ENCODE measurements at regions not wholly inside any gene's neighbourhood (a gene's known extent, or its start where the extent isn't known, plus 50 kb on each side); places are given as distances from the start of the nearest gene placed in this dataset.

- Histone ChIP-seq H3K36me3 (ENCODE audit: control insufficient read depth in 1 of 2, insufficient read depth in 2 of 2, low read length in 2 of 2) (no peaks in the 10 kb centered on the region), H3K9ac (ENCODE audit: low read length) (no peak overlapping the region), H3K79me2 (ENCODE audit: insufficient read depth, low read length) (no peaks in the 10 kb centered on the region), H3K9me3 (ENCODE audit: control insufficient read depth in 1 of 2, insufficient read depth in 1 of 2, low read depth in 1 of 2, low read length in 2 of 2) (no peaks in the 10 kb centered on the region), H3K27ac (ENCODE audit: low read depth, low read length) (no peak overlapping the region), H3K4me3 (replicated peaks in 1 of 2; ENCODE audit: low read depth in 1 of 2, low read length in 2 of 2) (no peak overlapping the region), H2AFZ (ENCODE audit: low read depth, low read length, poor library complexity, severe bottlenecking) (no peak overlapping the region), H3K9me2 (ENCODE audit: insufficient read depth) (no peaks in the 10 kb centered on the region), H4K20me1 (ENCODE audit: insufficient read depth) (no peaks in the 10 kb centered on the region), H3K4me2 (ENCODE audit: low read length) (no peak overlapping the region), H3K4me1 (ENCODE audit: control insufficient read depth in 1 of 2, insufficient read depth in 2 of 2, low read length in 2 of 2) (peaks cover 0 to 5% of the 10 kb centered on the region in 2 experiments; a peak in 1 of 4 replicates), H3K27me3 (ENCODE audit: insufficient read depth, low read length) (no peaks in the 10 kb centered on the region)
- DNase-seq (ENCODE audit: low read depth, low spot score) (peak; percentile 3), ATAC-seq (peak; percentile 63; the same call in 1 of the 2 replicates)
- intact Hi-C loops (cut with micrococcal nuclease) = no loop called here
- ChIA-PET CTCF (no interaction called here), POLR2A (no interaction called here), RAD21 (ENCODE audit: low non-redundant PET in 1 of 2, low total read pairs in 2 of 2, uncharacterized antibody in 2 of 2, unreplicated experiment in 2 of 2) (no interaction called here)
- BruUV-seq (replicated peaks) = no TSS peak
- no peak for TF ChIP-seq FOSL1 (IDR thresholded peaks at IDR 0.05; ENCODE audit: low read depth)
Observed at GRCh38 chrX:44651358-44651757, 108.7 kb upstream of the FUNDC1 start.

DNA sequence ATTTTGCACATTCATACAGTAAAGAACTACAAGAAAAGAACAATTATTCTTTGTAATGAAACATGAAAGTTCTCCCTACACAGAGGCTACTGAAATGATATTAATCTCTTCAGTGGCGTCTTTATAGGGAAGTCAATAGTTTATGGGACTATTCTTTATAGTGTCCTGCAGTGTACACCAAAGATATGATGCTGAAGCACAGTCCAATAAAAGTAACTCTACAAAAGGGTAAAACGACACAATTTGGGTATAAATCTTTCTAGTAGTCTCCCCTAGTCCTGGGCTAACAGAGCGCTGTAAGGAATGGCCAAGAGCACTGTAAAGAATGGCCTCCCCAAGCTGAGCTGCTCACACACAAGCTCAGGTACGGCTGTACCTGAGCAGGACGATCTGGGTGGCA lies 101.1 kb upstream of the FUNDC1 start:
- no peak overlapping the region for H3K27ac ChIP-seq (ENCODE audit: low read depth, low read length)
- H4K20me1 ChIP-seq (ENCODE audit: insufficient read depth) = no peaks in the 10 kb centered on the region
- H3K79me2 ChIP-seq (ENCODE audit: insufficient read depth, low read length) = no peaks in the 10 kb centered on the region
- POLR2A ChIA-PET = no interaction called here
- DNase-seq (ENCODE audit: low read depth, low spot score) (no peak), ATAC-seq (no peak)
- H3K4me1 ChIP-seq (ENCODE audit: control insufficient read depth in 1 of 2, insufficient read depth in 2 of 2, low read length in 2 of 2) = no peaks in the 10 kb centered on the region
- no peaks in the 10 kb centered on the region for H3K9me2 ChIP-seq (ENCODE audit: insufficient read depth)
- H3K4me3 ChIP-seq (replicated peaks in 1 of 2; ENCODE audit: low read depth in 1 of 2, low read length in 2 of 2) = no peak overlapping the region
- H3K36me3 ChIP-seq (ENCODE audit: control insufficient read depth in 1 of 2, insufficient read depth in 2 of 2, low read length in 2 of 2) = no peaks in the 10 kb centered on the region
- H2AFZ ChIP-seq (ENCODE audit: low read depth, low read length, poor library complexity, severe bottlenecking) = no peak overlapping the region
- CTCF ChIA-PET = no interaction called here
- H3K27me3 ChIP-seq (ENCODE audit: insufficient read depth, low read length) = no peaks in the 10 kb centered on the region
- intact Hi-C loops (cut with micrococcal nuclease) = no loop called here
- BruUV-seq (replicated peaks) = no TSS peak
- no peak overlapping the region for H3K9ac ChIP-seq (ENCODE audit: low read length)
- RAD21 ChIA-PET (ENCODE audit: low non-redundant PET in 1 of 2, low total read pairs in 2 of 2, uncharacterized antibody in 2 of 2, unreplicated experiment in 2 of 2) = no interaction called here
- TF ChIP-seq TCF7L2 (IDR thresholded peaks at IDR 0.05; ENCODE audit: borderline replicate concordance, extremely low read depth, insufficient read depth, insufficient read length) (no peak), POLR2A (IDR thresholded peaks at IDR 0.05; ENCODE audit: borderline replicate concordance, extremely low read depth, insufficient read depth, insufficient read length) (no peak), ELF1 (IDR thresholded peaks at IDR 0.05; ENCODE audit: borderline replicate concordance, low read depth) (no peak), ZNF274 (IDR thresholded peaks at IDR 0.05; ENCODE audit: low read depth, low read length) (no peak), CTCF (IDR thresholded peaks at IDR 0.05 in 2 of 3, conservative IDR thresholded peaks at IDR 0.05 in 1 of 3; ENCODE audit: borderline replicate concordance in 1 of 3, insufficient read depth in 1 of 3, low read depth in 2 of 3, low read length in 2 of 3) (no peak), JUND (IDR thresholded peaks at IDR 0.05) (no peak), SIN3A (IDR thresholded peaks at IDR 0.05; ENCODE audit: low read depth) (no peak), SRF (IDR thresholded peaks at IDR 0.05; ENCODE audit: low read depth) (no peak), YY1 (IDR thresholded peaks at IDR 0.05; ENCODE audit: extremely low read depth, insufficient replicate concordance, low read depth, low read length) (no peak), FOSL1 (IDR thresholded peaks at IDR 0.05; ENCODE audit: low read depth) (no peak)
- TF ChIP-seq, protein P1, sequence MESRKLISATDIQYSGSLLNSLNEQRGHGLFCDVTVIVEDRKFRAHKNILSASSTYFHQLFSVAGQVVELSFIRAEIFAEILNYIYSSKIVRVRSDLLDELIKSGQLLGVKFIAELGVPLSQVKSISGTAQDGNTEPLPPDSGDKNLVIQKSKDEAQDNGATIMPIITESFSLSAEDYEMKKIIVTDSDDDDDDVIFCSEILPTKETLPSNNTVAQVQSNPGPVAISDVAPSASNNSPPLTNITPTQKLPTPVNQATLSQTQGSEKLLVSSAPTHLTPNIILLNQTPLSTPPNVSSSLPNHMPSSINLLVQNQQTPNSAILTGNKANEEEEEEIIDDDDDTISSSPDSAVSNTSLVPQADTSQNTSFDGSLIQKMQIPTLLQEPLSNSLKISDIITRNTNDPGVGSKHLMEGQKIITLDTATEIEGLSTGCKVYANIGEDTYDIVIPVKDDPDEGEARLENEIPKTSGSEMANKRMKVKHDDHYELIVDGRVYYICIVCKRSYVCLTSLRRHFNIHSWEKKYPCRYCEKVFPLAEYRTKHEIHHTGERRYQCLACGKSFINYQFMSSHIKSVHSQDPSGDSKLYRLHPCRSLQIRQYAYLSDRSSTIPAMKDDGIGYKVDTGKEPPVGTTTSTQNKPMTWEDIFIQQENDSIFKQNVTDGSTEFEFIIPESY (IDR thresholded peaks at IDR 0.05; ENCODE audit: extremely low read depth, insufficient replicate concordance, low read length) = no peak
- H3K9me3 ChIP-seq (ENCODE audit: control insufficient read depth in 1 of 2, insufficient read depth in 1 of 2, low read depth in 1 of 2, low read length in 2 of 2) = no peaks in the 10 kb centered on the region
- no peak overlapping the region for H3K4me2 ChIP-seq (ENCODE audit: low read length)
